ENCODE measurements at regions not wholly inside any gene's neighbourhood (a gene's known extent, or its start where the extent isn't known, plus 50 kb on each side); places are given as distances from the start of the nearest gene placed in this dataset.

- no peak for DNase-seq (ENCODE audit: low read depth)
Measured at GRCh38 chr22:48895831-48896765, 931.6 kb downstream of the BRD1 start.

- DNase-seq (ENCODE audit: low read depth) = no peak
Measured at GRCh38 chr22:48895336-48895735, 932.3 kb downstream of the BRD1 start.

- DNase-seq (ENCODE audit: low read depth) = no peak
Measured at GRCh38 chr22:48894804-48895250, 932.8 kb downstream of the BRD1 start.

GRCh38 chr22:48894064-48894671, 933.5 kb downstream of the BRD1 start:
- DNase-seq (ENCODE audit: low read depth) = no peak

- no peak for DNase-seq (ENCODE audit: low read depth)
Measured at GRCh38 chr22:48893288-48894063, 934.2 kb downstream of the BRD1 start.

- no peak for DNase-seq (ENCODE audit: low read depth)
Measured at GRCh38 chr22:48892578-48893287, 934.9 kb downstream of the BRD1 start.

GRCh38 chr22:48891688-48892577, 935.7 kb downstream of the BRD1 start:
- DNase-seq (ENCODE audit: low read depth) = no peak

- DNase-seq (ENCODE audit: low read depth) = no peak
Measured at GRCh38 chr22:48890693-48891554, 936.7 kb downstream of the BRD1 start.

GRCh38 chr22:48889887-48890692, 937.6 kb downstream of the BRD1 start:
- no peak for DNase-seq (ENCODE audit: low read depth)

- no peak for DNase-seq (ENCODE audit: low read depth)
Measured at GRCh38 chr22:48889209-48889830, 938.4 kb downstream of the BRD1 start.

GRCh38 chr22:48888466-48889208, 939.0 kb downstream of the BRD1 start:
- DNase-seq (ENCODE audit: low read depth) = no peak

GRCh38 chr22:48887394-48888332, 940.0 kb downstream of the BRD1 start:
- DNase-seq (ENCODE audit: low read depth) = no peak

- DNase-seq (ENCODE audit: low read depth) = no peak
Measured at GRCh38 chr22:48886604-48887393, 940.9 kb downstream of the BRD1 start.

GRCh38 chr22:48885919-48886305, 941.8 kb downstream of the BRD1 start:
- DNase-seq (ENCODE audit: low read depth) = no peak

- no peak for DNase-seq (ENCODE audit: low read depth)
Measured at GRCh38 chr22:48885271-48885918, 942.3 kb downstream of the BRD1 start.
